Mammary epithelial cell (primary cell): ENCODE measurements at regions not wholly inside any gene's neighbourhood (a gene's known extent, or its start where the extent isn't known, plus 50 kb on each side); places are given as distances from the start of the nearest gene placed in this dataset.

ENCODE experiments used
- CTCF ChIP-seq, 2 donors: IDR thresholded peaks in 1 of 2; conservative IDR thresholded peaks in 1 of 2; 2 replicates each; pipeline ENCODE4 v1.5.1; 2011 to 2012; ENCODE audit warnings: inconsistent platforms in 2 of 2, low read length in 2 of 2, mild to moderate bottlenecking in 2 of 2, control low read depth in 1 of 2, low read depth in 1 of 2; ENCODE audit not compliant: insufficient read depth in 1 of 2; ENCODE audit errors: extremely low read depth in 1 of 2
- EZH2 ChIP-seq: IDR thresholded peaks from 2 replicates; pipeline ENCODE4 v1.6.1; 2012; ENCODE audit warnings: low read length, inconsistent platforms, borderline replicate concordance

DNA sequence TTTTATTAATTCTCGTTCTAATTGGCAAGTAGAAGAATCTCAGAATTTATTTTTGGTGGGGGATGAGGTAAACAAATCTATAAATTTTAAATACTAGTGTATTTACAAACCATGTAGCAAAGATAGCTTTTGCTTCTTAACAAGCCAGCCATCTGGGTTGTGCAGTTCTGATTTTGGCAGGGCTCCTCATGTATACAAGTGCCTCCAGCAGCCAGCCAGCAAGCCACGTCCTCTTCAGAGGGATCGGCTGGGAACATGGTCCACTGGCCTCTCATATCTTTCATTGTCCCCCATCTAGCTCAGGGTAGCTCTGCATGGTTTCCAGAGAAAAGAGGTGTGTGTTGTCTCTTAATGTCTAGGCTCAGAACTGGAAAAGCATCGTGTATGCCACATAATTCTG lies 659.1 kb downstream of the MRPL39 start:
- TF ChIP-seq CTCF (conservative IDR thresholded peaks at IDR 0.05 in 1 of 2, IDR thresholded peaks at IDR 0.05 in 1 of 2; ENCODE audit: extremely low read depth in 1 of 2, insufficient read depth in 1 of 2, low read depth in 1 of 2, low read length in 2 of 2) (no peak), EZH2 (no peak)
